HepG2 (cell line): ENCODE measurements at regions not wholly inside any gene's neighbourhood (a gene's known extent, or its start where the extent isn't known, plus 50 kb on each side); places are given as distances from the start of the nearest gene placed in this dataset.
"Not testable (repeated sequence)": the region's sequence is repeated elsewhere in the genome, so short reads cannot be mapped to it uniquely, and the experiment has no call there.

Experiments
- ATAC-seq: fragments of 200-7000 bp; cut with Tn5 transposase; 3 replicates; pipeline ENCODE4 v1.9.1; 2020; ENCODE audit warnings: mild to moderate bottlenecking, moderate library complexity
- BruUV-seq: library from RNA; stranded (reverse); fragments of 400-500 nt; replicated peaks from 2 replicates; lab custom pipeline; 2021; lab: Mats Ljungman, UMichigan
- CTCF ChIA-PET: fragments of 300-600 bp; formaldehyde crosslinking; extraction: SDS; loops from one replicate; lab custom pipeline; 2021; ENCODE audit warnings: low total read pairs, inconsistent platforms, low intra/inter-chr PET ratio; lab: Yijun Ruan, JAX
- POLR2A ChIA-PET: fragments of 350-600 bp; sonication (Branson Sonifier 250); formaldehyde crosslinking; loops from one replicate; lab custom pipeline; 2020; ENCODE audit warnings: antibody characterized with exemption, inconsistent platforms; lab: Yijun Ruan, JAX
- DNase-seq: peaks from one replicate; pipeline ENCODE4 v3.0.0-alpha.2; 2015; ENCODE audit warnings: low spot score
- FAIRE-seq: peaks from 3 replicates; lab custom pipeline; 2011; peaks lifted over from hg19 to GRCh38; lab: Jason Lieb, UNC
- H2AFZ ChIP-seq: one replicate; pipeline ENCODE4 v1.6.1; 2011; ENCODE audit warnings: low read length, inconsistent platforms
- H3K27ac ChIP-seq: fragments of 300-600 bp; 3 replicates; pipeline ENCODE4 v1.8.0; 2011; ENCODE audit warnings: mixed run types, mild to moderate bottlenecking, mixed read lengths, low read length, inconsistent platforms; ENCODE audit not compliant: insufficient read depth; ENCODE audit errors: extremely low read length
- H3K27me3 ChIP-seq, 2 experiments: fragments of 200-600 bp in 1 of 2; 2 replicates in 1 of 2; 3 replicates in 1 of 2; pipeline versions ENCODE4 v1.6.0 to v1.8.0; 2011; ENCODE audit warnings: low read length in 2 of 2, mild to moderate bottlenecking in 2 of 2, moderate library complexity in 2 of 2, inconsistent platforms in 1 of 2; ENCODE audit not compliant: insufficient read depth in 2 of 2, control insufficient read depth in 1 of 2
- H3K36me3 ChIP-seq, 2 experiments: fragments of 200-600 bp in 1 of 2; replicated peaks in 1 of 2; 2 replicates in 1 of 2; 3 replicates in 1 of 2; pipeline versions ENCODE4 v1.5.1 to v1.8.0; 2011; ENCODE audit warnings: low read length in 2 of 2, inconsistent platforms in 1 of 2; ENCODE audit not compliant: insufficient read depth in 2 of 2, control insufficient read depth in 1 of 2
- H3K4me1 ChIP-seq: 2 replicates; pipeline ENCODE4 v1.5.1; 2012; ENCODE audit warnings: low read length, inconsistent platforms; ENCODE audit not compliant: insufficient read depth
- H3K4me2 ChIP-seq: 2 replicates; pipeline ENCODE4 v1.6.0; 2011; ENCODE audit warnings: low read depth, low read length, inconsistent platforms
- H3K4me3 ChIP-seq, 3 experiments: fragments of 200-600 bp in 1 of 3; sonication (generic), shearing (Covaris generic) in 1 of 3; replicated peaks in 1 of 3; 2 replicates each; pipeline ENCODE4 v1.5.1; 2011 to 2016; ENCODE audit warnings: low read length in 3 of 3, inconsistent platforms in 2 of 3, low read depth in 2 of 3, mild to moderate bottlenecking in 2 of 3, control low read depth in 1 of 3, mixed read lengths in 1 of 3; ENCODE audit not compliant: insufficient read depth in 1 of 3
- H3K79me2 ChIP-seq: one replicate; pipeline ENCODE4 v1.6.1; 2011; ENCODE audit warnings: low read length, inconsistent platforms; ENCODE audit not compliant: insufficient read depth
- H3K9ac ChIP-seq: 2 replicates; pipeline ENCODE4 v1.6.0; 2011; ENCODE audit warnings: mild to moderate bottlenecking, low read depth, low read length, inconsistent platforms; ENCODE audit not compliant: insufficient read depth
- H3K9me3 ChIP-seq: 2 replicates; pipeline ENCODE4 v1.5.1; 2012; ENCODE audit warnings: mild to moderate bottlenecking, low read length
- H4K20me1 ChIP-seq: 2 replicates; pipeline ENCODE4 v1.6.0; 2011; ENCODE audit warnings: inconsistent platforms, mild to moderate bottlenecking, low read length, moderate library complexity; ENCODE audit not compliant: insufficient read depth
- MTF2 ChIP-seq: sonication (generic); formaldehyde crosslinking; IDR thresholded peaks from 2 replicates; pipeline ENCODE4 v1.5.0; 2020; ENCODE audit warnings: missing genetic modification reagents, borderline replicate concordance
- TCF7 ChIP-seq: sonication (generic); IDR thresholded peaks from 2 replicates; pipeline ENCODE4 v1.6.1; 2016; ENCODE audit warnings: antibody characterized with exemption, low read depth
- ZNF629 ChIP-seq: sonication (generic); formaldehyde crosslinking; conservative IDR thresholded peaks from 2 replicates; pipeline ENCODE4 v1.5.0; 2020; ENCODE audit warnings: missing genetic modification reagents
- WGBS: methylation state at CpG from one replicate; pipeline ENCODE4 v1.1.6; 2017; ENCODE audit warnings: low lambda C conversion rate; 5-methylcytosine and 5-hydroxymethylcytosine counted together
- in situ Hi-C: cut with HindIII; loops from 2 replicates; pipeline ENCODE4 v1.10.0; 2017; ENCODE audit warnings: low pct_unique_long_range_greater_than_20kb; ENCODE audit not compliant: extremely low pct_ligation_motif_present
- intact Hi-C: fragments of 100-400 bp; cut with micrococcal nuclease; formaldehyde crosslinking; loops from one replicate; pipeline ENCODE4 v1.10.0; 2022; ENCODE audit not compliant: unreplicated experiment
- TF ChIP-seq, protein P1 (sequence below): sonication (generic); formaldehyde crosslinking; IDR thresholded peaks from 2 replicates; pipeline ENCODE4 v1.4.0; 2020; ENCODE audit warnings: mild to moderate bottlenecking, missing genetic modification reagents
- TF ChIP-seq, protein P2 (sequence below): sonication (generic); formaldehyde crosslinking; IDR thresholded peaks from 2 replicates; pipeline ENCODE4 v1.5.1; 2020; ENCODE audit warnings: missing genetic modification reagents, mild to moderate bottlenecking, borderline replicate concordance
- TF ChIP-seq, protein P3 (sequence below): sonication (generic); formaldehyde crosslinking; IDR thresholded peaks from 2 replicates; pipeline ENCODE4 v1.8.1; 2023; ENCODE audit warnings: mild to moderate bottlenecking, inconsistent platforms, moderate library complexity, missing genetic modification reagents, borderline replicate concordance
- TF ChIP-seq, protein P4 (sequence below): IDR thresholded peaks from 2 replicates; pipeline ENCODE4 v1.6.1; 2018; ENCODE audit warnings: missing genetic modification reagents, mild to moderate bottlenecking, missing compliant biosample characterization
- TF ChIP-seq, protein P5 (sequence below), 2 experiments: IDR thresholded peaks; 2 replicates each; pipeline ENCODE4 v1.6.1; 2011 to 2012; ENCODE audit warnings: low read length in 2 of 2, borderline replicate concordance in 1 of 2, low read depth in 1 of 2, mild to moderate bottlenecking in 1 of 2, moderate library complexity in 1 of 2

DNA sequence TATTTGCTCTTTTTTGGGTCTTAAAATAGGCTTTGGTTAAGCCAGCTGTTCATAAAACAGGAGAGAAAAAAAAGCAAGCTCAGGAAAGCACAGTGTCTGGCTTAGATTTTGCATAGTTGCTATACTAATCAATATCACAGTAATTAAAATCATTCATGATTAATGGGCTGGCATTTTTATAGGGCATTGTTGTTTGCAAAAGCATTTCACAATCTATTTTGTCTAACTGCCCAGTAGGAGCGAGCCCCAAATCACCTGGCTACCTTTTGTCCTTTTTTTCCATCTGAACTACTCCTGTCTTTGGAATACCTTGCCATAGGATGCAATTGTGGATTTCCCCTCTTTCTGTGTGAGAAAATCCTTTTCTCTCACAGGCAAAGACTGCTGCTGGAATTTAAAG, 619.8 kb downstream of the JRKL start (continued):
- TF ChIP-seq, protein P1, sequence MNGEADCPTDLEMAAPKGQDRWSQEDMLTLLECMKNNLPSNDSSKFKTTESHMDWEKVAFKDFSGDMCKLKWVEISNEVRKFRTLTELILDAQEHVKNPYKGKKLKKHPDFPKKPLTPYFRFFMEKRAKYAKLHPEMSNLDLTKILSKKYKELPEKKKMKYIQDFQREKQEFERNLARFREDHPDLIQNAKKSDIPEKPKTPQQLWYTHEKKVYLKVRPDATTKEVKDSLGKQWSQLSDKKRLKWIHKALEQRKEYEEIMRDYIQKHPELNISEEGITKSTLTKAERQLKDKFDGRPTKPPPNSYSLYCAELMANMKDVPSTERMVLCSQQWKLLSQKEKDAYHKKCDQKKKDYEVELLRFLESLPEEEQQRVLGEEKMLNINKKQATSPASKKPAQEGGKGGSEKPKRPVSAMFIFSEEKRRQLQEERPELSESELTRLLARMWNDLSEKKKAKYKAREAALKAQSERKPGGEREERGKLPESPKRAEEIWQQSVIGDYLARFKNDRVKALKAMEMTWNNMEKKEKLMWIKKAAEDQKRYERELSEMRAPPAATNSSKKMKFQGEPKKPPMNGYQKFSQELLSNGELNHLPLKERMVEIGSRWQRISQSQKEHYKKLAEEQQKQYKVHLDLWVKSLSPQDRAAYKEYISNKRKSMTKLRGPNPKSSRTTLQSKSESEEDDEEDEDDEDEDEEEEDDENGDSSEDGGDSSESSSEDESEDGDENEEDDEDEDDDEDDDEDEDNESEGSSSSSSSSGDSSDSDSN (CRISPR knock-in tag) = no peak
- TF ChIP-seq, protein P2, sequence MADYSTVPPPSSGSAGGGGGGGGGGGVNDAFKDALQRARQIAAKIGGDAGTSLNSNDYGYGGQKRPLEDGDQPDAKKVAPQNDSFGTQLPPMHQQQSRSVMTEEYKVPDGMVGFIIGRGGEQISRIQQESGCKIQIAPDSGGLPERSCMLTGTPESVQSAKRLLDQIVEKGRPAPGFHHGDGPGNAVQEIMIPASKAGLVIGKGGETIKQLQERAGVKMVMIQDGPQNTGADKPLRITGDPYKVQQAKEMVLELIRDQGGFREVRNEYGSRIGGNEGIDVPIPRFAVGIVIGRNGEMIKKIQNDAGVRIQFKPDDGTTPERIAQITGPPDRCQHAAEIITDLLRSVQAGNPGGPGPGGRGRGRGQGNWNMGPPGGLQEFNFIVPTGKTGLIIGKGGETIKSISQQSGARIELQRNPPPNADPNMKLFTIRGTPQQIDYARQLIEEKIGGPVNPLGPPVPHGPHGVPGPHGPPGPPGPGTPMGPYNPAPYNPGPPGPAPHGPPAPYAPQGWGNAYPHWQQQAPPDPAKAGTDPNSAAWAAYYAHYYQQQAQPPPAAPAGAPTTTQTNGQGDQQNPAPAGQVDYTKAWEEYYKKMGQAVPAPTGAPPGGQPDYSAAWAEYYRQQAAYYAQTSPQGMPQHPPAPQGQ (CRISPR knock-in tag) = no peak
- TF ChIP-seq, protein P3, sequence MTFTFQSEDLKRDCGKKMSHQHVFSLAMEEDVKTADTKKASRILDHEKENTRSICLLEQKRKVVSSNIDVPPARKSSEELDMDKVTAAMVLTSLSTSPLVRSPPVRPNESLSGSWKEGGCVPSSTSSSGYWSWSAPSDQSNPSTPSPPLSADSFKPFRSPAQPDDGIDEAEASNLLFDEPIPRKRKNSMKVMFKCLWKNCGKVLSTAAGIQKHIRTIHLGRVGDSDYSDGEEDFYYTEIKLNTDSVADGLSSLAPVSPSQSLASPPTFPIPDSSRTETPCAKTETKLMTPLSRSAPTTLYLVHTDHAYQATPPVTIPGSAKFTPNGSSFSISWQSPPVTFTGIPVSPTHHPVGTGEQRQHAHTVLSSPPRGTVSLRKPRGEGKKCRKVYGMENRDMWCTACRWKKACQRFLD (CRISPR knock-in tag) = no peak
- TF ChIP-seq, protein P4, sequence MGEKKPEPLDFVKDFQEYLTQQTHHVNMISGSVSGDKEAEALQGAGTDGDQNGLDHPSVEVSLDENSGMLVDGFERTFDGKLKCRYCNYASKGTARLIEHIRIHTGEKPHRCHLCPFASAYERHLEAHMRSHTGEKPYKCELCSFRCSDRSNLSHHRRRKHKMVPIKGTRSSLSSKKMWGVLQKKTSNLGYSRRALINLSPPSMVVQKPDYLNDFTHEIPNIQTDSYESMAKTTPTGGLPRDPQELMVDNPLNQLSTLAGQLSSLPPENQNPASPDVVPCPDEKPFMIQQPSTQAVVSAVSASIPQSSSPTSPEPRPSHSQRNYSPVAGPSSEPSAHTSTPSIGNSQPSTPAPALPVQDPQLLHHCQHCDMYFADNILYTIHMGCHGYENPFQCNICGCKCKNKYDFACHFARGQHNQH (CRISPR knock-in tag) = no peak
- TF ChIP-seq ZNF629 (CRISPR knock-in tag) = no peak
- TF ChIP-seq MTF2 = no peak
- no peak for TF ChIP-seq TCF7
- TF ChIP-seq, protein P5, sequence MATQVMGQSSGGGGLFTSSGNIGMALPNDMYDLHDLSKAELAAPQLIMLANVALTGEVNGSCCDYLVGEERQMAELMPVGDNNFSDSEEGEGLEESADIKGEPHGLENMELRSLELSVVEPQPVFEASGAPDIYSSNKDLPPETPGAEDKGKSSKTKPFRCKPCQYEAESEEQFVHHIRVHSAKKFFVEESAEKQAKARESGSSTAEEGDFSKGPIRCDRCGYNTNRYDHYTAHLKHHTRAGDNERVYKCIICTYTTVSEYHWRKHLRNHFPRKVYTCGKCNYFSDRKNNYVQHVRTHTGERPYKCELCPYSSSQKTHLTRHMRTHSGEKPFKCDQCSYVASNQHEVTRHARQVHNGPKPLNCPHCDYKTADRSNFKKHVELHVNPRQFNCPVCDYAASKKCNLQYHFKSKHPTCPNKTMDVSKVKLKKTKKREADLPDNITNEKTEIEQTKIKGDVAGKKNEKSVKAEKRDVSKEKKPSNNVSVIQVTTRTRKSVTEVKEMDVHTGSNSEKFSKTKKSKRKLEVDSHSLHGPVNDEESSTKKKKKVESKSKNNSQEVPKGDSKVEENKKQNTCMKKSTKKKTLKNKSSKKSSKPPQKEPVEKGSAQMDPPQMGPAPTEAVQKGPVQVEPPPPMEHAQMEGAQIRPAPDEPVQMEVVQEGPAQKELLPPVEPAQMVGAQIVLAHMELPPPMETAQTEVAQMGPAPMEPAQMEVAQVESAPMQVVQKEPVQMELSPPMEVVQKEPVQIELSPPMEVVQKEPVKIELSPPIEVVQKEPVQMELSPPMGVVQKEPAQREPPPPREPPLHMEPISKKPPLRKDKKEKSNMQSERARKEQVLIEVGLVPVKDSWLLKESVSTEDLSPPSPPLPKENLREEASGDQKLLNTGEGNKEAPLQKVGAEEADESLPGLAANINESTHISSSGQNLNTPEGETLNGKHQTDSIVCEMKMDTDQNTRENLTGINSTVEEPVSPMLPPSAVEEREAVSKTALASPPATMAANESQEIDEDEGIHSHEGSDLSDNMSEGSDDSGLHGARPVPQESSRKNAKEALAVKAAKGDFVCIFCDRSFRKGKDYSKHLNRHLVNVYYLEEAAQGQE (IDR thresholded peaks at IDR 0.05; ENCODE audit: borderline replicate concordance in 1 of 2, low read depth in 1 of 2, low read length in 2 of 2) = no peak

DNA sequence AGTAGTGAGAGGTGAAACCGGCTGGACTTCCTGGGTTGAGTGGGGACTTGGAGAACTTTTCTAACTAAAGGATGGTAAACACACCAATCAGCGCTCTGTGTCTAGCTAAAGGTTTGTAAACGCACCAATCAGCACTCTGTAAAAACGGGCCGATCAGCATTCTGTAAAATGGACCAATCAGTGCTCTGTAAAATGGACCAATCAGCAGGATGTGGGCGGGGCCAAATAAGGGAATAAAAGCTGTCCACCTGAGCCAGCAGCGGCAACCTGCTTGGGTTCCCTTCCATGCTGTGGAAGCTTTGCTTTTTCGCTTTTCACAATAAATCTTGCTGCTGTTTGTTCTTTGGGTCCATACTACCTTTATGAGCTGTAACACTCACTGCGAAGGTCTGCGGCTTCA, 621.2 kb downstream of the JRKL start:
- H3K9me3 ChIP-seq, POLR2A ChIA-PET, H3K27ac ChIP-seq, H2AFZ ChIP-seq, H4K20me1 ChIP-seq, H3K36me3 ChIP-seq, H3K9ac ChIP-seq, H3K27me3 ChIP-seq, H3K79me2 ChIP-seq, BruUV-seq, in situ Hi-C loops, H3K4me3 ChIP-seq, H3K4me2 ChIP-seq, intact Hi-C loops, CTCF ChIA-PET, DNase-seq, ATAC-seq, H3K4me1 ChIP-seq, FAIRE-seq: not testable (repeated sequence)
- 39% methylated on average over 10 of the region's 10 CpGs for WGBS
